ENCODE measurements at regions not wholly inside any gene's neighbourhood (a gene's known extent, or its start where the extent isn't known, plus 50 kb on each side); places are given as distances from the start of the nearest gene placed in this dataset.

DNA sequence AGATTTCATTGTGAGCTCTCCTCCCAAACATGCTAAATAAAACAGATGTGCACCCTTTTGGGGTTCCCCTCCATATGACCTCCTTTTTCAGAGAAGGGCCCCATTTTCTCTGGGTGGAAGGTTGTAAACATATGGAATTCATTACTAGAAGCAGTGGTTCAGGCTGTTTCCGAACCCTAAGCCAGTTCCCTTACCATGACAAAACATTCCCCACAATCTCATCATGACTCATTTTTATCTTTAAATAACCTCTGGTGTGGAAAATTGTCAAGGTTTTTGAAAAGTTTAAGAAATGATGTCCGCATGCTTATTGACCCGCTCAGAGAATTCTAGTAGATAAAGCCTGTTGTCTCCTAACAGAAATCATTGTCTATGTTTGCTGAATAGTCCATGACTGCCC is 127.3 kb upstream of the PIK3R1 start:
- TF ChIP-seq, protein P1, sequence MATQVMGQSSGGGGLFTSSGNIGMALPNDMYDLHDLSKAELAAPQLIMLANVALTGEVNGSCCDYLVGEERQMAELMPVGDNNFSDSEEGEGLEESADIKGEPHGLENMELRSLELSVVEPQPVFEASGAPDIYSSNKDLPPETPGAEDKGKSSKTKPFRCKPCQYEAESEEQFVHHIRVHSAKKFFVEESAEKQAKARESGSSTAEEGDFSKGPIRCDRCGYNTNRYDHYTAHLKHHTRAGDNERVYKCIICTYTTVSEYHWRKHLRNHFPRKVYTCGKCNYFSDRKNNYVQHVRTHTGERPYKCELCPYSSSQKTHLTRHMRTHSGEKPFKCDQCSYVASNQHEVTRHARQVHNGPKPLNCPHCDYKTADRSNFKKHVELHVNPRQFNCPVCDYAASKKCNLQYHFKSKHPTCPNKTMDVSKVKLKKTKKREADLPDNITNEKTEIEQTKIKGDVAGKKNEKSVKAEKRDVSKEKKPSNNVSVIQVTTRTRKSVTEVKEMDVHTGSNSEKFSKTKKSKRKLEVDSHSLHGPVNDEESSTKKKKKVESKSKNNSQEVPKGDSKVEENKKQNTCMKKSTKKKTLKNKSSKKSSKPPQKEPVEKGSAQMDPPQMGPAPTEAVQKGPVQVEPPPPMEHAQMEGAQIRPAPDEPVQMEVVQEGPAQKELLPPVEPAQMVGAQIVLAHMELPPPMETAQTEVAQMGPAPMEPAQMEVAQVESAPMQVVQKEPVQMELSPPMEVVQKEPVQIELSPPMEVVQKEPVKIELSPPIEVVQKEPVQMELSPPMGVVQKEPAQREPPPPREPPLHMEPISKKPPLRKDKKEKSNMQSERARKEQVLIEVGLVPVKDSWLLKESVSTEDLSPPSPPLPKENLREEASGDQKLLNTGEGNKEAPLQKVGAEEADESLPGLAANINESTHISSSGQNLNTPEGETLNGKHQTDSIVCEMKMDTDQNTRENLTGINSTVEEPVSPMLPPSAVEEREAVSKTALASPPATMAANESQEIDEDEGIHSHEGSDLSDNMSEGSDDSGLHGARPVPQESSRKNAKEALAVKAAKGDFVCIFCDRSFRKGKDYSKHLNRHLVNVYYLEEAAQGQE (IDR thresholded peaks at IDR 0.05; ENCODE audit: low read depth): no peak
- no peak for TF ChIP-seq TCF7L2 (IDR thresholded peaks at IDR 0.05; ENCODE audit: borderline replicate concordance, extremely low read depth, insufficient read depth, insufficient read length)
- TF ChIP-seq POLR2A (IDR thresholded peaks at IDR 0.05; ENCODE audit: borderline replicate concordance, extremely low read depth, insufficient read depth, insufficient read length): no peak
